Gastroesophageal sphincter (tissue), 3 donors: ENCODE measurements at regions not wholly inside any gene's neighbourhood (a gene's known extent, or its start where the extent isn't known, plus 50 kb on each side); places are given as distances from the start of the nearest gene placed in this dataset.

Source experiments
- CTCF ChIP-seq, 4 experiments: fragments of 200-600 bp in 2 of 4; fragments of 450-650 bp in 2 of 4; sonication (generic) in 1 of 4; IDR thresholded peaks; one replicate each; pipeline ENCODE4 v1.5.1; 2017 to 2019; ENCODE audit warnings: antibody characterized with exemption in 4 of 4, mild to moderate bottlenecking in 2 of 4, moderate library complexity in 2 of 4
- EP300 ChIP-seq: sonication (generic); formaldehyde crosslinking; IDR thresholded peaks from one replicate; pipeline ENCODE4 v1.6.1; 2017; ENCODE audit warnings: antibody characterized with exemption, mild to moderate bottlenecking

- no peak for TF ChIP-seq CTCF (IDR thresholded peaks at IDR 0.05)
- TF ChIP-seq EP300 = no peak
These were observed 203.2 kb upstream of the MAP3K7 start for GRCh38 chr6:90790058-90790457.
